Germinal center (tissue), 1 donor: ENCODE measurements at regions not wholly inside any gene's neighbourhood (a gene's known extent, or its start where the extent isn't known, plus 50 kb on each side); places are given as distances from the start of the nearest gene placed in this dataset.
A peak's percentile ranks its signal among the peaks of the same experiment; 100 is the strongest.
"Not testable (repeated sequence)": the region's sequence is repeated elsewhere in the genome, so short reads cannot be mapped to it uniquely, and the experiment has no call there.

Source experiments
- DNase-seq: peaks from one replicate; pipeline ENCODE4 v3.0.0; 2012; ENCODE audit warnings: mixed read lengths, low spot score

DNA sequence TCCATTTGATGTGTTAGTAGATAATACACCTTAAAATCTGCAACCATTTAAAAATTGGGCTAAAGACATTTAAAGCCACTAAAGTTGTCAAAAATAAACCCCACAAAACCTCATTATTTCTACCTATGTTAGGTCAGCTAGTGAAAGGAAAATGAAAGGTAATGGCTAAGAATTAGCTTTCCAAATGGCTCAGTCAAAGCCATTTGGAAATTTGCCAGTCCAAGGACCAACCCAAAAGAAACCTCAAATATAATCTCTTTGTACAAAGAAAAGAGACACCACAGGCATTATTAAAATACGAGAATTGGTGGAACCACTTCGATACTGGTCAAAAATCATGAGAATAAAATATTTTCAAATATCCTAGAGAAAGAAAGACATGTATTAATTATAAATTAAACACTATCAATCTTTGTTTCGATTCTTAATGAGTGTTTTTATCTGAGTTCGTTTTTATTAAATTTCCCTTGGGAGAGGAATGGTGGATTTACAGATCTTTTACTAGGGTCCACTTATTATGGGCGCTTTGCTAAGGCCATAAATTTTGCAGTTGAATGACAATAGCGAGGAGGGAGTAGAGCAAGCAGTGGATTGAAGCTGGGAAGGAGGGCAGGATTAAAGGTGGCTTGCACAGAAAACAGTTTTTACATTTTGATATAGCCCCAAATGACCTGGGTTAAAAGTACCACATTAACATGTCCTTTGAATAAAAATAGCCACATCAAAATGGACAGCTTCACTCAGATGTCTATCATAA lies 116.8 kb upstream of the SHB start:
- DNase-seq = no peak

DNA sequence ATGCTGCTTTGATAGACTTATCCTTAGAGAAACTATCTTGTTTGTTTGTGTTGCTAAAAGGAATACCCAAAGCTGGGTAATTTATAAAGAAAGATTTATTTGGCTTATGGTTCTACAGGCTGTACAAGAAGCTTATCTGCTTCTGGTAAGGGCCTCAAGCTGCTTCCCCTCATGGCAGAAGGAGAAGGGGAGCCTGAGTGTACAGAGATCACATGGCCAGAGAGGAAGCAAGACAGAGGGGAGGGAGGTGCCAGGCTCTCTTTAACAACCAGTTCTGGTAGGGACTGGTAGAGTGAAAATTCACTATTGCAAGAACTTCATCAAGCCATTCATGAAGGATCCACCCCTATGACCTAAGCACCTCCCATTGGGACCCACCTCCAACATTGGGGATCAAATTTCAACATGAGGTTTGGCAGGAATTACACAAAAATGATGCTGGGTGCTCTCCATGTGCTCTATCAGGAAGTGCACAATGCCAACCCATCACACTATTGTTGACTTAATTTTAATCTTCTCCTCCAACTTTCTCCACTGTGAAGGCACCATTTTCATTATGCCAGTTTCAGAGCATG lies 115.1 kb upstream of the SHB start:
- DNase-seq = no peak

GRCh38 chr9:38182321-38182720 lies 113.3 kb upstream of the SHB start:
- no peak for DNase-seq

GRCh38 chr9:38181866-38182265 lies 112.8 kb upstream of the SHB start:
- no peak for DNase-seq

DNA sequence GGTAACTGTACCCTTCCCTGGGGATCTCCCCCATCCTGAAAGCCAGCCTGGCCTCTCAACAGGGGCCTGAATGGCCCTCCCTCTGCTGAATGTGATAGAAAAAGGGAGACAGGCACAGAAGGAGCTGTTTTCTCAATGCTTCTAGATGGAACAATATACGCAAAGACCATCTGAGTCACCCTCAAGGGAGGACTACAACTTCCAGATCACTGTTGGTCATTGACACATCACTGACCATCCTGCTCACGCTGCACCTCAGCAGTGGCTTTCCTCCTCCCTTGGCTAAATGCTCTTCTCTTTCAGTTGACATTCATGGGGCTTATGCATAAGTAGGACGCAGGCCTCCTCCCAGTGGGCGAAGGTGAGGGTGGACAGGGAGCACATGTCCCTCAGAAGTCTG lies 112.2 kb upstream of the SHB start:
- DNase-seq = no peak

DNA sequence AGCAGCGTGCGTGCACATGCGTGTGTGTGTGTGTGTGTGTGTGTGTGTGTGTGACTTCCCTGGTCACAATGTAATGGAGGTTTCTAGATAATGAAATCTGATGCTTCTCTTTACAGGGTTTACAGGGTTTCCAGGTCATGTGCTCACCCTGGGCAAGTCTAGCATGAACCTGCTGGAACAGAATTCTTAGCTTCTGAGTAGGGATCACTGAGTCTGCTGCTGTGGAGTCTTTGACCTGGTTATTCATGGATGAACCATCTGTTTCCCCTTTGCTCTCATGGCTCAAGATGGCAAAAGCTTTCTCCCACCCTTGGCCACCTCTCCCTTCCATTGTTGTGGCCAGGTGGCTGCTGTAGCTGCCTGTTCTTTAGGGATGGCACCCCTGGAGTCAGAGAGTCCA lies 111.6 kb upstream of the SHB start:
- no peak for DNase-seq

- no peak for DNase-seq
Observed at GRCh38 chr9:38179965-38180364, 110.9 kb upstream of the SHB start.

DNA sequence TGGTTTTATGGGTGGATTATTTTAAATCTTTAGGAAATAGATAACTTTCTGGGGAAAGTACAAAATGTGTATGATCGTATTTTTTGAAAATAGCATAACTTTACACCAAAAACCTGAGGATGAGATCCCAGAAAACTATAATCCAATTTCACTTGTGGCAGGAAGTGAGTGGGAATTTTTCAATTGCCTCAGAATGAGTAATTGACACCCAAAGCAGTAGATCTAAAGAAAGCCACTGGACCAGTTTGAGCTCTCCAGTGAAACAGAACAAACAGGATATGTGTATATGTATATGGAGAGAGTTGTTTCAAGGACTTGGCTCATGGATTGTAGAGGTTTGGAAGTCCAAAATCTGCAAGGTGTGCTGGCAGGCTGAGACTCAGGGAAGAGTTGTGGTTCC lies 109.2 kb upstream of the SHB start:
- no peak for DNase-seq

DNA sequence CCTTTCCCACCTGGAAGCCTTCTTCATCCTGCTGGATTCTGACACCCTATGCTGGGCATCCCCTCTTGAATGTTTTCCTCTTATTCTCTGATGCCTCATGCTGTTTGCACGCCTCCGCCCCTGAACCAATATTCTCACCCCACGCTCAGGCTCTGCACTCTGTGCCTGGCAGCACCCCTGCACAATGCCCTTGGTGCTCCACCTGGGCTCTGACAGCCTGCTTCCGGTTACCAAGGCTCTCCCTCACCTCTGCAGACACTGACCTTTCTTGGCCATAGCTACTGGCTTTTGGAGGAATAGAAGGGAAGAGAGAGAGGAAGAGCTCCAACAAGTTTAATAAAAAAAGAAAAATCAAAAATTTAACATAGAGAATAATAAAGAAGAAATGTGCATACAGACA lies 108.7 kb upstream of the SHB start:
- no peak for DNase-seq

GRCh38 chr9:38176251-38176650 lies 107.2 kb upstream of the SHB start:
- DNase-seq = no peak

- DNase-seq = no peak
Observed at GRCh38 chr9:38175423-38175822, 106.4 kb upstream of the SHB start.

DNA sequence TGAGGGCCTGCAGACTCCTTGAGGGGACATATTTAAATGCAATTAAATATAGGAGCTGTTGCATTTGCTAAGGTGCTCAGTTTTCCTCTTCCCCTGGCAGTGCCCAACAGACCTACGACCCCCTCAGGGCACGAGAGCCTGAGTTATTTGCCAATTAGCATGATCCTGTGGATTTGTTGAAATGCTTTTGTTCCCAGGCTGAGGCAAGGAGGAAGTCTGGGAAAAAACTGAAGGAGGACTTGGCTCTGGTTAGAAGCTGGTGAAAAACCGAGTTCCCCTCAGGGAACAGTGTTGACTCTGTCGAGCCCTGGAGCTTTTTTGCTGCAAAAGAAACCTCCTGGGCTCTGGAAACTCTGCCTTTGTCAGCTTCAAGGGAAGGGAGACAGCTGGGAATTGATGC lies 103.6 kb upstream of the SHB start:
- no peak for DNase-seq

DNA sequence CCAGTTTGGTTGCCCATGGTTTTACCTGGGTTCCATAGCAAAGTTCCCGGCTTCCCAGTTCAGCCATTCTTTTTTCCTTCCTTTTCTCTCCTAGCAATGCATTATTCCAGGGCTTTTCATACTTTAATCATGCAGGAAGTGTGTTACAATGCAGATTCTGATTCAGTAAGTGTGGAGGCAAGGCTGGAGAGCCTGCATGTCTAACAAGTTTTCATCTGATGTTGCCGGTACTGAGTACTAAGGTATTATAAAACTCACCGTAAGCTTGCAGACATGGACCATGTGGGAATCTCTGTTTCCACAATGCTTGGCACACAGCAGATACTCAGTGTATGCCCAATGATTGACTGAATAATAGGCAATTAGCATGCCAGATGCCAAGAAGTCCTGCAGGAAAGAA lies 102.9 kb upstream of the SHB start:
- DNase-seq = no peak

- DNase-seq = no peak
Observed at GRCh38 chr9:38171538-38171884, 102.5 kb upstream of the SHB start.

- DNase-seq = not testable (repeated sequence)
Observed at GRCh38 chr9:38170763-38171537, 101.9 kb upstream of the SHB start.

DNA sequence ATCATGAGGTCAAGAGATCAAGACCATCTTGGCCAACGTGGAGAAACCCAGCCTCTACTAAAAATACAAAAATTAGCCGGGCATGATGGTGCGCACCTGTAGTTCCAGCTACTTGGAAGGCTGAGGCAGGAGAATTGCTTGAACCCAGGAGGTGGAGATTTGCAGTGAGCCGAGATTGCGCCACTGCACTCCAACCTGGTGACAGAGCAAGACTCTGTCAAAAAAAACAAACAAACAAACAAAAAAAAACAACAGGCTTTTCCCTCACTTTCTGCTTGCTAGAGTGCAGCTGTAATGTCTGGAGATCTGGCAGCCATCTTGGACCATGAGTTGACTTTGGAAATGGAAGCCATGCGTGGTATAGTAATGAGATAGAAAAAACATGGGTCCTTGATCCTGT lies 101.1 kb upstream of the SHB start:
- DNase-seq = not testable (repeated sequence)

DNA sequence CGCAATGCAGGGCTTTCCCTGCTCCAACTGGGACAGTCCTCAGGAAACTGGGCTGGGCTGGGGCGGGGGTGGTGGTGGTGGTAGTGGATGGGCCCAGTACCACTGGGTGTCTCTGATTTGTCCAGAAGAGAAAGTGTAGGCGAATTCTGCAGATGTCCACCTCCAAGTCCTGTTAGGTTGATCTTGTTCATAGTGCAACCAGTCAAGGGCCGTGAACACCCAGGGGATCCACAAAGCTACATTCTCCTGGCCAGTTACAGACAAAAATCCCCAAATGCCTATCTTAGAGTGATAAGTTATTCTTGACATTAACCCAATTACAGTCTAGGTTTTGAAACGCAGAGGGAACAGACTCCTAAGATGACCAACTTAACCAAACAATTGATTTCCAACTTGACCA lies 97.5 kb upstream of the SHB start:
- DNase-seq = no peak

GRCh38 chr9:38164659-38165221 lies 95.7 kb upstream of the SHB start:
- no peak for DNase-seq

DNA sequence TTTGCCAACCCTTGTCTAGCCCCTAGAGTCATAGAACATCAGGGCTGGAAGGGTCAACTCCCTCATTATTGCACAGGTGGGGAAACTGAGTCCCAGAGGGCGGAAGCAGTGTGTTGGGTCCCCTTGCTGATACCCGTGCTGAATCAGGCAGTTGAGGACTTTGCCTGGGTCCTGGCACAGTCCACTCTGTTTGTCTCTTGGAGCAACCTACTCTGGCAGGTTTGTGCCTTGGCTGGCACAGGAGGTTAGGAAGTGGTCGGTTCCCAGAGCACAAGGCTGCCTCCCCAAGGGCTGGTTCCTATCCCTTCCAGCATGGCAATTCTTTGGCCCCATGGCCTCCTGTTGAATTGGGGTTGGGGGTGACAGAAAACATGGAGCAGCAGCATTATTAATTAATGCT lies 94.5 kb upstream of the SHB start:
- no peak for DNase-seq

- DNase-seq = no peak
Observed at GRCh38 chr9:38162332-38163211, 93.5 kb upstream of the SHB start.

GRCh38 chr9:38160613-38161215 lies 91.7 kb upstream of the SHB start:
- peak; percentile 60 for DNase-seq

DNA sequence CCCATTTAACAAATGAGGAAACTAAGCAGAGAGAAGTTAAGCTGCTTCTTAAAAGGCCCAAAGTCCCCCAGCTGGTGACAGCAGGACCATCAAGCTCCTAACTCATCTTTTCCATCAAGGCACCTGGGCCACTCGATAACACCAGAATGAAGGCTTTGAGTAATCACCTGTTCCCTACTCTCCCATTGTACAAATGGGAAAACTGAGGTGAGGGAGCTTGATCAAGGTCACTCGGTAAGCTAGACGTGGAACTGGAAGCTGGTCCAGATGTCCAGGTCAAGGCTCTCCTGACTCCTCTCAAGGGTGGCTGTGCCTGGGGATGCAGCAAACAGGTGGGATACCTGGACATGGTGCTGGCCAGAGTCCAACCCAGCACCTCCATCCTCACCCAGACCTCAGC lies 90.6 kb upstream of the SHB start:
- no peak for DNase-seq
